ENCODE measurements at regions not wholly inside any gene's neighbourhood (a gene's known extent, or its start where the extent isn't known, plus 50 kb on each side); places are given as distances from the start of the nearest gene placed in this dataset.
"Not testable (repeated sequence)": the region's sequence is repeated elsewhere in the genome, so short reads cannot be mapped to it uniquely, and the experiment has no call there.

GRCh38 chr6:58090067-58090466, 772.6 kb downstream of the PRIM2 start:
- not testable (repeated sequence) for H3K27ac ChIP-seq (ENCODE audit: low read length); DNase-seq; H3K27me3 ChIP-seq (ENCODE audit: control insufficient read depth, insufficient read depth, low read length); H3K9me3 ChIP-seq (ENCODE audit: control insufficient read depth, low read depth, low read length); H3K4me3 ChIP-seq (ENCODE audit: low read length); H3K36me3 ChIP-seq (ENCODE audit: control insufficient read depth, insufficient read depth, low read length); H3K4me1 ChIP-seq (ENCODE audit: control insufficient read depth, insufficient read depth, low read length)
- WGBS (ENCODE audit: insufficient coverage, low lambda C conversion rate): 60% methylated on average over 1 of the region's 2 CpGs

DNA sequence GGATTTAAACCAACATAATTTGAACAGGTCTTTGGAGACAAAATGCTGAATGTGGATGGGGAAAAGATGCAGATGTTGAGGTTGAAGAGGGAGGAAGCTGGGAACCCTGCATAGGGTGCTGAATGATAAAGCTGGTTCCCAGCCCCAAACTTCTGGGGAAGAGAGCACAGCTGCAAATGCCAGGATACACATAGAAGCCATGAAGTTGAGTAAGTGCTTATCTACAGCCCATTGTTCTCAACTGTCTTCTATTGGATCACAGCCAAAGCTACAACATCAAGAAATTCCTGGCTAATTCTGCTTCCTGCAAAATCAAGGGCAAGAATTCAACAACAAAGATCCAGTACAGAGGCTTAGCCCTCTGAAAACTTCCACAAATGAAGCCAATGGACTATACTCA, 779.8 kb downstream of the PRIM2 start:
- H3K27ac ChIP-seq (ENCODE audit: low read length); H3K9me3 ChIP-seq (ENCODE audit: control insufficient read depth, low read depth, low read length); H3K36me3 ChIP-seq (ENCODE audit: control insufficient read depth, insufficient read depth, low read length); DNase-seq; H3K27me3 ChIP-seq (ENCODE audit: control insufficient read depth, insufficient read depth, low read length); H3K4me3 ChIP-seq (ENCODE audit: low read length); H3K4me1 ChIP-seq (ENCODE audit: control insufficient read depth, insufficient read depth, low read length): not testable (repeated sequence)

- H3K36me3 ChIP-seq (ENCODE audit: control insufficient read depth, insufficient read depth, low read length): no peaks in the 10 kb centered on the region
- no peaks in the 10 kb centered on the region for H3K4me1 ChIP-seq (ENCODE audit: control insufficient read depth, insufficient read depth, low read length)
- WGBS (ENCODE audit: insufficient coverage, low lambda C conversion rate): no CpG with 5 or more reads among the region's 3 CpGs
- no peaks in the 10 kb centered on the region for H3K27me3 ChIP-seq (ENCODE audit: control insufficient read depth, insufficient read depth, low read length)
- H3K4me3 ChIP-seq (ENCODE audit: low read length): no peak overlapping the region
- no peak for DNase-seq
- no peak overlapping the region for H3K27ac ChIP-seq (ENCODE audit: low read length)
- no peaks in the 10 kb centered on the region for H3K9me3 ChIP-seq (ENCODE audit: control insufficient read depth, low read depth, low read length)
Measured at GRCh38 chr6:58113960-58114359, 796.5 kb downstream of the PRIM2 start.

DNA sequence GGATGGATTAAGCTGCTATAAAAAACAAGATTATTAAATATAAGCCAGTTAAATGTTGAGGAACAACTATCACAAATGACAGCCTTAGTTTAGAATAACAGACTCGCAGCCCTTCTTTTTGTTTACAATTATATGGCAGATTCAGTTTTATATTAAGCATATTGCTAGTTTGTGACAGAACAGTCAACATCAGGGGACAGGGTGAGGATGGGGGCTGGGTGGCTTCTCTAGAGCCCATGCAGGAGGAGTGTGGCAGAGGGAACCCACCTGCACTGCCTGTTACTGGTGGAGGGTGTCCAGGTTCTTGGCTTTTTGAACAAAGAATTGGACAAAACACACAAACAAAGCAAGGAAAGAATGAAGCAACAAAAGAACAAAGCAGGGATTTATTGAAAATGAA, 799.7 kb downstream of the PRIM2 start:
- H3K27me3 ChIP-seq (ENCODE audit: control insufficient read depth, insufficient read depth, low read length); H3K36me3 ChIP-seq (ENCODE audit: control insufficient read depth, insufficient read depth, low read length); DNase-seq; H3K4me1 ChIP-seq (ENCODE audit: control insufficient read depth, insufficient read depth, low read length); H3K27ac ChIP-seq (ENCODE audit: low read length); H3K9me3 ChIP-seq (ENCODE audit: control insufficient read depth, low read depth, low read length); H3K4me3 ChIP-seq (ENCODE audit: low read length): not testable (repeated sequence)
- no CpG with 5 or more reads among the region's 1 CpG for WGBS (ENCODE audit: insufficient coverage, low lambda C conversion rate)

- H3K9me3 ChIP-seq (ENCODE audit: control insufficient read depth, low read depth, low read length); DNase-seq; H3K27ac ChIP-seq (ENCODE audit: low read length); H3K27me3 ChIP-seq (ENCODE audit: control insufficient read depth, insufficient read depth, low read length); H3K4me1 ChIP-seq (ENCODE audit: control insufficient read depth, insufficient read depth, low read length); H3K36me3 ChIP-seq (ENCODE audit: control insufficient read depth, insufficient read depth, low read length); H3K4me3 ChIP-seq (ENCODE audit: low read length): not testable (repeated sequence)
- WGBS (ENCODE audit: insufficient coverage, low lambda C conversion rate): no CpG with 5 or more reads among the region's 3 CpGs
Measured at GRCh38 chr6:58121616-58122015, 804.2 kb downstream of the PRIM2 start.

DNA sequence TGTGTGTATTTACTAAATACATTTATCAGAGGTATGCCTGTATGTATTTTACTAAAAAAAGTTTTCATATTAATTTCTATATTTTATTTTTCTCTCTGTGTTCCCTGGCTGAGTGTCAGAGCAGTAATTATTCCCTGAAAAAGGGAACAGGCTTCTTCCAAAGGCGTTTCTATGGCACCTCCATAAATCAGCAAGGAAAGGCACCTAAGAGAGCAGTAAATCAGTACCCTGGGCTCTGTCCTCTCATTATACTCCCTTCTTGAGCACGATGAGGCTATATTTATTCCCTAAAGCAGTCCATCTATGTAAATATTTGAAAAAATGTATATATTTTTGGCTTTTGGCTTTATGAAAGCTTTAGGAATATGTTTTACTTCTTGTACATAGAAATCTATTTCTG, 806.3 kb downstream of the PRIM2 start:
- H3K36me3 ChIP-seq (ENCODE audit: control insufficient read depth, insufficient read depth, low read length); DNase-seq; H3K27me3 ChIP-seq (ENCODE audit: control insufficient read depth, insufficient read depth, low read length); H3K27ac ChIP-seq (ENCODE audit: low read length); H3K4me3 ChIP-seq (ENCODE audit: low read length); H3K9me3 ChIP-seq (ENCODE audit: control insufficient read depth, low read depth, low read length); H3K4me1 ChIP-seq (ENCODE audit: control insufficient read depth, insufficient read depth, low read length): not testable (repeated sequence)
- no CpG with 5 or more reads among the region's 2 CpGs for WGBS (ENCODE audit: insufficient coverage, low lambda C conversion rate)

GRCh38 chr6:58128549-58128948, 811.1 kb downstream of the PRIM2 start:
- H3K4me3 ChIP-seq (ENCODE audit: low read length); H3K4me1 ChIP-seq (ENCODE audit: control insufficient read depth, insufficient read depth, low read length); H3K27me3 ChIP-seq (ENCODE audit: control insufficient read depth, insufficient read depth, low read length); DNase-seq; H3K9me3 ChIP-seq (ENCODE audit: control insufficient read depth, low read depth, low read length); H3K36me3 ChIP-seq (ENCODE audit: control insufficient read depth, insufficient read depth, low read length); H3K27ac ChIP-seq (ENCODE audit: low read length): not testable (repeated sequence)
- WGBS (ENCODE audit: insufficient coverage, low lambda C conversion rate): 53% methylated on average over 2 of the region's 2 CpGs

DNA sequence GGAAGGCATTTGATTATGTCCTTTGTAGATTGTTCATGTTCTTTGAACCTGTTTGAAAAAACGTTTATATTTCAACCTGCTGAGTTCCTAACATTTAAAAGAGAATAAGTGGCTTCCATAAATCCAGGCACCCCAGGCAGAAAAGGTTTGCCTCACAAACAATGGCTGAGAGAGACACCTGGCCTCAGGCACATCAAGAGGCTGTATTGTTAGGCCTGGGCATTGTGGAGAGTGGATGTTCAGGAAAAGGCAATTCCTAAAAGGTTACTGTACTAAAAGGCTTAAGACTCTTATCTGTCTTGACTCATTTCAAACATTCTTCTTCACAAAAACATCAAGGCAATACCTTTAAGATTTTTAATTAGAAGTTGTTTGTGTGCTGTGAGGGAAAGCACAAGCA, 811.7 kb downstream of the PRIM2 start:
- H3K4me1 ChIP-seq (ENCODE audit: control insufficient read depth, insufficient read depth, low read length); H3K27ac ChIP-seq (ENCODE audit: low read length); H3K4me3 ChIP-seq (ENCODE audit: low read length); H3K9me3 ChIP-seq (ENCODE audit: control insufficient read depth, low read depth, low read length); H3K27me3 ChIP-seq (ENCODE audit: control insufficient read depth, insufficient read depth, low read length); H3K36me3 ChIP-seq (ENCODE audit: control insufficient read depth, insufficient read depth, low read length): not testable (repeated sequence)
- WGBS (ENCODE audit: insufficient coverage, low lambda C conversion rate): no CpG with 5 or more reads among the region's 1 CpG
- DNase-seq: peak in 1 of 2 donors; percentile 1

- not testable (repeated sequence) for DNase-seq; H3K9me3 ChIP-seq (ENCODE audit: control insufficient read depth, low read depth, low read length); H3K4me3 ChIP-seq (ENCODE audit: low read length); H3K4me1 ChIP-seq (ENCODE audit: control insufficient read depth, insufficient read depth, low read length); H3K27me3 ChIP-seq (ENCODE audit: control insufficient read depth, insufficient read depth, low read length); H3K36me3 ChIP-seq (ENCODE audit: control insufficient read depth, insufficient read depth, low read length); H3K27ac ChIP-seq (ENCODE audit: low read length)
- no CpG with 5 or more reads among the region's 2 CpGs for WGBS (ENCODE audit: insufficient coverage, low lambda C conversion rate)
Measured at GRCh38 chr6:58139746-58140145, 822.3 kb downstream of the PRIM2 start.

- H3K4me1 ChIP-seq (ENCODE audit: control insufficient read depth, insufficient read depth, low read length); H3K27me3 ChIP-seq (ENCODE audit: control insufficient read depth, insufficient read depth, low read length); H3K9me3 ChIP-seq (ENCODE audit: control insufficient read depth, low read depth, low read length); H3K27ac ChIP-seq (ENCODE audit: low read length); H3K36me3 ChIP-seq (ENCODE audit: control insufficient read depth, insufficient read depth, low read length); H3K4me3 ChIP-seq (ENCODE audit: low read length); DNase-seq: not testable (repeated sequence)
- WGBS (ENCODE audit: insufficient coverage, low lambda C conversion rate): 100% methylated on average over 1 of the region's 1 CpG
Measured at GRCh38 chr6:58171025-58171424, 853.6 kb downstream of the PRIM2 start.

GRCh38 chr6:58181557-58182065, 864.2 kb downstream of the PRIM2 start:
- WGBS (ENCODE audit: insufficient coverage, low lambda C conversion rate): no CpG with 5 or more reads among the region's 2 CpGs
- not testable (repeated sequence) for H3K4me3 ChIP-seq (ENCODE audit: low read length); H3K36me3 ChIP-seq (ENCODE audit: control insufficient read depth, insufficient read depth, low read length); H3K27ac ChIP-seq (ENCODE audit: low read length); H3K27me3 ChIP-seq (ENCODE audit: control insufficient read depth, insufficient read depth, low read length); H3K9me3 ChIP-seq (ENCODE audit: control insufficient read depth, low read depth, low read length); DNase-seq; H3K4me1 ChIP-seq (ENCODE audit: control insufficient read depth, insufficient read depth, low read length)
